ENCODE measurements at regions not wholly inside any gene's neighbourhood (a gene's known extent, or its start where the extent isn't known, plus 50 kb on each side); places are given as distances from the start of the nearest gene placed in this dataset.

DNA sequence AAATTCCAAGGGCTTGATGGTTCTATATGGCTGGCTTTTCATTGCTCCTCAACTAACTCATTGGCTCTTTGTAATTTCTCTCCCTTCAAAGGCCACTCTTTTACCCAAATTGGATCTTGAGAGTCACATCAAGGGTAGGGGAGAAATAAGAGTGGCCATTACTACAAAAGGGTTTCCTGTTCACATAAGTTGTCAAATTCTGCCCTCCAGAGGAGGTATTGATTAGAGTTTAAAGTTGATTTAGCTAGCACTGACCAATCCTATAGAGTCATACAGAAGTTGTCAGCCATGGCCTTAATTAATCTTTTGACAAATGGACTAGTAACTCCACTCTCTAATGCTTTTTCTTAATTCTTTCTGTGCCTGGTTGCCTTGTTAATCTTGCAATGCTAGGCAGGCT is 336.0 kb downstream of the RPS4Y2 start:
- TF ChIP-seq POLR2A (IDR thresholded peaks at IDR 0.05; ENCODE audit: low read depth, low read length) = no peak
- no peak for TF ChIP-seq TAF1 (IDR thresholded peaks at IDR 0.05; ENCODE audit: low read depth, low read length)
- TF ChIP-seq POLR2AphosphoS5 (IDR thresholded peaks at IDR 0.05; ENCODE audit: low read depth, low read length) = no peak
- no peak for TF ChIP-seq POU2F2 (IDR thresholded peaks at IDR 0.05; ENCODE audit: low read depth, low read length)
- TF ChIP-seq SPI1 (IDR thresholded peaks at IDR 0.05; ENCODE audit: low read depth, low read length) = no peak
